OCI-LY7 (cell line): ENCODE measurements at regions not wholly inside any gene's neighbourhood (a gene's known extent, or its start where the extent isn't known, plus 50 kb on each side); places are given as distances from the start of the nearest gene placed in this dataset.

Experiments
- CTCF ChIP-seq: fragments of 200-600 bp; sonication (generic); conservative IDR thresholded peaks from 2 replicates; pipeline ENCODE4 v1.5.1; 2014; ENCODE audit warnings: mild to moderate bottlenecking, antibody characterized with exemption, low read length, moderate library complexity, mixed read lengths
- EZH2phosphoT487 ChIP-seq: fragments of 200-600 bp; sonication (generic); IDR thresholded peaks from 2 replicates; pipeline ENCODE4 v1.6.1; 2018; ENCODE audit warnings: low read depth, borderline replicate concordance, mild to moderate bottlenecking, mixed run types, antibody characterized with exemption, low read length, moderate library complexity, mixed read lengths

DNA sequence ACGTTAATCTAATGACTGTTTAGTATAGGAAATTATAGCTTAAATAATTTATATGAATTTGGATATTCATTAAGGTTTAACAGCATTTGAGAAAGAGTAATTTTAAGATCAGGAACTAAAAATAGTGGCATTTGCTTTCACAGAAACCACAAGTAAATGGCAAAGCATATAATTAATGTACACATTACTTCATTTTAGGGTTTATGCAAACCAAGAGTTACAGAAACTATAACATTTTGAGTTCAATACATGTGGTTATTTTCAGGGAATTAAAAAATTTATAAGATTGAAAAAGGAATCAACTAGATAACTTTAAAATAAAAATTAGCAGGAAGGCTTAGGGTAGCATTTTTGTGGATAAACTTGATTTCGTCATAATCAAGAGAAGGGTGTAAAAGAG is 151.7 kb upstream of the MIR17HG start:
- no peak for TF ChIP-seq CTCF
- no peak for TF ChIP-seq EZH2phosphoT487
